ENCODE measurements at regions not wholly inside any gene's neighbourhood (a gene's known extent, or its start where the extent isn't known, plus 50 kb on each side); places are given as distances from the start of the nearest gene placed in this dataset.

DNA sequence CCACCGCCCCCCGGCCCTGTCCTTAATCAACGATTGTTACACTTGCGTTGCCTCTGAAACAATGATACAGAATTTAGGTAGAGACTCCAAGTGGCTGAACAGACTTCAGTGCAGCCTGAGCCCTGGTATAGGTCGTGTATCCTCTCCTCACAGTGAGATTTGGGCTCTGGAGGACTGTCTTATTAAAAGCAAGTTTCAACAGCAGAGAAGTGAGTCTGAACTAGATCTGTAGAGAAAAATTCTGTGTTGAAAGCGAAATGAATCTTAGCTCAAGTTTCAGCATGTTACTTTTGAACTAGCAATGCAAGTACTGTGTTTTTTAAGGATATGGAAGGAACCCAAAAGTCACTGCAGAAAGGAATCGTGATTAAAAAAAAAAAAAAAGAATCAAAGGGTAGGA, 103.1 kb downstream of the HOXA1 start (continued):
- TF ChIP-seq SIN3A (conservative IDR thresholded peaks at IDR 0.05 in 1 of 2, IDR thresholded peaks at IDR 0.05 in 1 of 2; ENCODE audit: low read depth in 1 of 2, low read length in 2 of 2) (no peak), EP300 (IDR thresholded peaks at IDR 0.05; ENCODE audit: borderline replicate concordance in 1 of 2, low read depth in 2 of 2, low read length in 2 of 2) (no peak), ZNF274 (IDR thresholded peaks at IDR 0.05; ENCODE audit: borderline replicate concordance, extremely low read depth, low read length) (no peak), SP2 (IDR thresholded peaks at IDR 0.05; ENCODE audit: low read length) (no peak), RFX5 (IDR thresholded peaks at IDR 0.05; ENCODE audit: borderline replicate concordance, low read depth, low read length) (no peak), CBX5 (IDR thresholded peaks at IDR 0.05; ENCODE audit: low read depth, low read length) (no peak), POLR2AphosphoS5 (IDR thresholded peaks at IDR 0.05; ENCODE audit: low read depth, low read length) (no peak), RXRA (IDR thresholded peaks at IDR 0.05; ENCODE audit: insufficient read depth, low read depth, low read length) (no peak)
